ENCODE measurements at regions not wholly inside any gene's neighbourhood (a gene's known extent, or its start where the extent isn't known, plus 50 kb on each side); places are given as distances from the start of the nearest gene placed in this dataset.

GRCh38 chr19:30673336-30673735 lies 301.2 kb downstream of the ZNF536 start:
- DNase-seq: no peak

DNA sequence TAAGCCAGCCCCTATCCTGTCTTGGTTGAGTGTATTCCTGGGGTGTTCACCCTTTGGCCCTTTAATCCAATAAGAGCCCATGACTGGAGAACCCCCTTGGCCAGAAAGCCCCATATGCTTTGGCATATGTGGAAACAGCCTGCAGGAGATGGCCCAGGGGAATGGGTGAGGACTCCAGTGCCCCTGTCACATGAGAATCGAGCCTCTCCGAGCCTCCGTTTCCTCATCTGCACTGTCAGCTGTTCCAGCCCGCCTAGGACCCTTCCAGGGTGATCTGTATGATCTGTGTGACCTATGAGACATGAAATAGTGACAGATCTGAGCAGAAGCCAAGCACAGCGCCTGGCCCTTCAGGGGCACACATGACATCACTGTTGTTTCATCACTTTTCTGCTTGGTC lies 300.7 kb downstream of the ZNF536 start:
- DNase-seq: no peak

- no peak for DNase-seq
Measured at GRCh38 chr19:30671622-30672051, 299.5 kb downstream of the ZNF536 start.

DNA sequence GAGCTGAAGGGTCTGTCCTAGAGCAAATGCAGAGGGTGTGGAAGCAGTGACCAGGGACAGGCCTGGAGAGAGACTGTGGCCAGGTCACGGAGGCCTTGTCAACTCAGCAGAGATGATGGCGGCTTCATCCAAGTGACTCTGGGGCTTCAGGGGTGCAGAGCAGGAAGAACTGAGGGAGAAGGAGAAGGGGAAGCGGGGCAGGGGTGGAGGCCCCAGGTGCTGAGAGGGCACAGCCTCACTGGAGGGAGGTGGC lies 299.1 kb downstream of the ZNF536 start:
- no peak for DNase-seq

DNA sequence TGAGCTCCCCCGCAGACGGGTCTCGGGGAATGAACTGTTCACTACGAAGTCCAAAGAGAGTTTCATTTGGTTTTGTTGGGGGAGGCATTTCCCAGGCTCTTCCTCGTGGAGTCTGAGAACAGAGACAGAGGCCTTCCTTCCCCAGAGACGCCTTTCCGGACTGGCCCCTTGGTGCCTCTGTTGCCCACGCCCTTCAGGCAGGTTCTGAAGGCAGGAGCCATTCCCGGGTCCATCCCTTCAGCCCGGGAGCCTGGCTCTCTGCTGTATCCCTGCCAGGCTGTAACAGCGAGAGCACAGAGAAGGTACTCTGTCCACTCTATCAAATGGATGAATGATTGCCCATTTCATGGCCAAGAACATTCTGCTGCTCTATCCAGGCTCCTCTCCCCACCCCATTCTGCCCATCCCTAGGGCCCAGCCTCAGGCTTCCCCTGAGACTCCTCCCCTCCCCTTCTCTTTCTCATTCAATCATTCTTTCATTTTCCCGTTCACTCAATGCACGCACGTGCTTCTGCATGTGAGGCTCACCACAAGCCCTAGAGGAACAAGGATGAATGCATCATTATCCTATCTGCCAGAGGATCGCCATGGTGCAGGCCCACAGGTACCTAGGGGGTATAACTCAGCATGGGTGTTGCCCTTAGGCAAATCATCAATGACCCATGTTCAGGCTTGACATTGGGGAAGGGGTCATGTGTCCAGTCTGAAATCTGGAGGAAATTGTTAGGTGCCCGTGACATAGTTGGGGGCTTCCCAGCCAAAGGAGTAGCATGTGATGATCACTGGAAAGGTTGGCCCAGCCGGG lies 298.6 kb downstream of the ZNF536 start:
- DNase-seq: no peak

- DNase-seq: no peak
Measured at GRCh38 chr19:30670011-30670329, 297.8 kb downstream of the ZNF536 start.

DNA sequence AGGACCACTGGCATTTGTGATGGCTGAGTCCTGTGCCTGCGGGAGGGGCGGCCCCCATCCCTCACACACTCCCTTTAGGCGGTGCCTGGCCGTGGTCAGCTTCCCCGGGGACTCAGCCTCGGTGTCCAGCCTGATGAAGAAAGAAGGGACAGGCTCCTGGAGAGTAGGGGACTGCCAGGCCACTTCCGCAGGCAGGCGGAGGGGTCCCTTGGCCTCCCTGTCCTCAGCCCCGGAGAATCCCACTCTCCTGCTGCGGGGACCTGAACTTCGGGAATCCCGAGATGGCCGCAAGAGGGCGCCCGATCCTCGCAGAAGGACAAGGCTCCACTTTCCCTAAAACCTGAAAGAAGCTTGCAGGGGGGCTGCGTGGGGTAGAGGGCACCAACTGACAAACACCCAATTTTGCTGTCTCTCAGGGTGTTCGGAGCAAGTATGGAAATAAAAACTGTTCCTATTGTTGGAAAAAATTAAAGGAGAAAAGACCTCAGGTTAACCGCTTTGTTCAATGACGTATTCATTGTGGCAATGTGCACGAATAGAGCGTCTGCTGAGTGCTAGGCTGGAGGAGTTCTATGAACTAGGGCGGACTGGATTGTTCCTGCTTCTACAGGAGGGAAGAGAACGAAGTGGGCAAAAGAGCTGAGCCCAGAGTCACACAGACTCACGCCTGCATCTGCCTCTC lies 297.3 kb downstream of the ZNF536 start:
- peak in 2 of 3 experiments; percentile 27 to 50 for DNase-seq

GRCh38 chr19:30668521-30669155 lies 296.5 kb downstream of the ZNF536 start:
- DNase-seq: no peak

GRCh38 chr19:30667746-30668145 lies 295.6 kb downstream of the ZNF536 start:
- DNase-seq: no peak

- no peak for DNase-seq
Measured at GRCh38 chr19:30667227-30667626, 295.0 kb downstream of the ZNF536 start.

DNA sequence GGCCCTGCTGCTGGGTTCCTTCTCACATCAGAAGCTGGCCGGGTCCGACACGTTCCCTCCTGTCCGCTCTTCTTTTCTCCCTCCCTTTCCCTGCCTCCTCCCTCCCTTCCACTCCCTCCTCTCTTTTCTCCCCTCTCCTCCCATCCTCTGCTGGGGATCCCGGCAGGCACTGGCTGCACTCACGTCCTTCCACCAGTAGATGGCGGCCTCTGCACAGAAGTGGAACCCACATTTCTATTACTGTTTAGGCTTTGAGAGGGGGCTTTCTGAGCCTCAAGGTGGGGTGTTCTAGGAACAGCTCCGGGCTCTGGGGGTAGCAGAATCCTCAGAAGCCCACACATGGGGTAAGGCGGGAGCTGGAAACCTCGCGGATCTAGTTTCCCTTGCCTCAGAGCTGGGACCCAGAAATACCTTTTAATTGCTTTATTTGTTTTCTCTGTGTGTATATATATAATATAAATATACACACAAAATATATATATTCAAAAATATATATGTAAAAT lies 294.2 kb downstream of the ZNF536 start:
- peak in 2 of 3 experiments; percentile 27 to 38 for DNase-seq

- DNase-seq: no peak
Measured at GRCh38 chr19:30665449-30665848, 293.3 kb downstream of the ZNF536 start.

GRCh38 chr19:30663611-30664174 lies 291.5 kb downstream of the ZNF536 start:
- no peak for DNase-seq

GRCh38 chr19:30662211-30662861 lies 290.2 kb downstream of the ZNF536 start:
- no peak for DNase-seq

GRCh38 chr19:30659638-30660037 lies 287.5 kb downstream of the ZNF536 start:
- DNase-seq: no peak

GRCh38 chr19:30656520-30657100 lies 284.4 kb downstream of the ZNF536 start:
- no peak for DNase-seq

- no peak for DNase-seq
Measured at GRCh38 chr19:30653646-30654386, 281.6 kb downstream of the ZNF536 start.

DNA sequence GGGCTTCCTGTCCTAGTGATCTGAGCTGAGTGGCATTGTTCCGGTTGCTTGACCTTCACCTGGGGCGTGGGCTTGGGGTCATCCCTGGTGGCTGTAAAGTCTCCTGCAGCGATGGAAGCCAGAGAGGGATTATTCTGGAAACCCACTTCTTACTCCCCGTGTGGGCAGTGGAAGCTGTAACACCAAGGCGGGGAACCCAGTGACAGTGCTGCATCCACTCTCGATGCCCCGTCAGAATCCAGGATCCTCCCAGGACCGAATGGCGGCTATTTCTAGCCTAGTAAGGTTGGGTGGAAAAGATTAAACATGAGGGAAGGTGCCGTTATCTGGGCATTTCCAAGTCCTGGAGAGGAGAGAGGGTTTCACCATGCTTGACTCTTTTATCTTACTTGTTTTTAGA lies 280.6 kb downstream of the ZNF536 start:
- DNase-seq: no peak

DNA sequence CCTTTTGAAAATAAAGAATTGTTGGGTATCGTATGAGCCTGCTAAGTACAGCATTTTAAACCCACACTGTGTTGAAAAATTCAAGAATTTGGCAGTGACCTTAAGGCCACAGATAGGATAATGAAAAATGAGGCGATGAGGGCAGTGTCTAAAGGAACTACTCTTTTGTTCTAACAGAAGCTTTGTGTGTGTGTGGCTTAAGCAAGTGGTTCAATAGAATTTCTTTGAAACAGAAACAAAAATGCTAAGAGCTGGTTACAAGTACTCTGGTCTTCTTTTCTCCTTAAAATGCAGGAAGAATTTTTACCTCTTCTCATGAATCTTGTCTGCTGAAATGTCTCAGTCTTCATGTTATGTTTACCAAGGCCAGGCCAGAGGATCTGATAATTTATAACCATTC lies 279.5 kb downstream of the ZNF536 start:
- no peak for DNase-seq

- DNase-seq: no peak
Measured at GRCh38 chr19:30651066-30651465, 278.9 kb downstream of the ZNF536 start.

DNA sequence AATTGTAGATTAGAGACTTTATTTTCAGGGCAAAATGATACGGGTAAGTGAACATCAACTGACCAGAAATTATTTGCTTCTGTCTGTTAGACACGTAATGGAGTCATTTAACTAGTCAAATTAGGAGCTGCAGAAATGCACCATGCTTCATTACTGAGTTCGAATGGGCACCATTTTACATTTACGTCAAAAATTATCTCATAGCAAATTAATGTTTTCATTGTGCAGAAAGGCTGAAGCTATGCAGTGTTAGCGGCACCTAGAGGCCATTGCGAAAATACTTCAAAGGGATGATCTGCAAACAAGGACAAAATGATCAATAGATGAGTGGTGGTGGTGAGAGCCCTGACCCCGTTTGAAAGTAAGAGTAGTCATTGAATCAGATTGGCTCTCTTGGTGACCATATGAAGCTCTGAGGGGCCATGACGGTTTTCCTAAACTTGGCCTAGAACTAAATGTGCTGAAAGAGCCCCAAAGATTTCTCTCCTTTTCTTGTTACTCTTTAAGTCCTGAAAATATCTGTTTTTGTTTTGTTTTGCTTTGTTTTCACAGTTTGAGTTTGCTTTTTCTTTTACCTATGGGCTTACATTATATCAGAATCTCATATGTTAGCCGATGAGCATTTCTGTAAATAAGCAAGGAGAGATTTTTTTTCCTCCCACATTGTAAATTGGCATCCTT lies 277.9 kb downstream of the ZNF536 start:
- peak; percentile 12 to 69 (median 16) for DNase-seq

All from NCI-H1417 (cell line).